Calu3 (cell line): ENCODE measurements at regions not wholly inside any gene's neighbourhood (a gene's known extent, or its start where the extent isn't known, plus 50 kb on each side); places are given as distances from the start of the nearest gene placed in this dataset.

ENCODE experiments used
- BruUV-seq: library from RNA; stranded (reverse); fragments of 400-500 nt; replicated peaks from 2 replicates; lab custom pipeline; 2021; lab: Mats Ljungman, UMichigan
- CTCF ChIA-PET: fragments of 300-600 bp; sonication (Branson Sonifier 250); formaldehyde crosslinking; loops from one replicate; lab custom pipeline; 2022; ENCODE audit warnings: antibody characterized with exemption; lab: Charles Lee
- DNase-seq: peaks from one replicate; pipeline ENCODE4 v3.0.0; 2022
- H3K27ac Mint-ChIP-seq: one replicate; pipeline ENCODE4 v1.8.0; 2022; ENCODE audit warnings: mixed read lengths; ENCODE audit not compliant: unreplicated experiment
- H3K27me3 Mint-ChIP-seq: one replicate; pipeline ENCODE4 v1.8.0; 2022; ENCODE audit warnings: mixed read lengths; ENCODE audit not compliant: unreplicated experiment
- H3K36me3 Mint-ChIP-seq: one replicate; pipeline ENCODE4 v1.8.0; 2022; ENCODE audit warnings: mild to moderate bottlenecking, moderate library complexity, mixed read lengths; ENCODE audit not compliant: insufficient read depth, unreplicated experiment
- H3K4me1 Mint-ChIP-seq: one replicate; pipeline ENCODE4 v1.8.0; 2022; ENCODE audit warnings: mild to moderate bottlenecking, low read depth, mixed read lengths; ENCODE audit not compliant: unreplicated experiment
- H3K4me3 Mint-ChIP-seq: one replicate; pipeline ENCODE4 v1.8.0; 2022; ENCODE audit warnings: mild to moderate bottlenecking, low read depth, moderate library complexity, mixed read lengths; ENCODE audit not compliant: unreplicated experiment
- H3K9me3 Mint-ChIP-seq: one replicate; pipeline ENCODE4 v1.8.0; 2022; ENCODE audit warnings: low read depth, mixed read lengths; ENCODE audit not compliant: unreplicated experiment
- intact Hi-C: fragments of 100-400 bp; cut with micrococcal nuclease; formaldehyde crosslinking; loops from one replicate; pipeline ENCODE4 v1.10.0; 2022; ENCODE audit not compliant: unreplicated experiment
- TF ChIP-seq, protein P1 (sequence below): fragments of 200-600 bp; IDR thresholded peaks from one replicate; pipeline ENCODE4 v1.8.0; 2022; ENCODE audit warnings: antibody characterized with exemption; ENCODE audit not compliant: unreplicated experiment

DNA sequence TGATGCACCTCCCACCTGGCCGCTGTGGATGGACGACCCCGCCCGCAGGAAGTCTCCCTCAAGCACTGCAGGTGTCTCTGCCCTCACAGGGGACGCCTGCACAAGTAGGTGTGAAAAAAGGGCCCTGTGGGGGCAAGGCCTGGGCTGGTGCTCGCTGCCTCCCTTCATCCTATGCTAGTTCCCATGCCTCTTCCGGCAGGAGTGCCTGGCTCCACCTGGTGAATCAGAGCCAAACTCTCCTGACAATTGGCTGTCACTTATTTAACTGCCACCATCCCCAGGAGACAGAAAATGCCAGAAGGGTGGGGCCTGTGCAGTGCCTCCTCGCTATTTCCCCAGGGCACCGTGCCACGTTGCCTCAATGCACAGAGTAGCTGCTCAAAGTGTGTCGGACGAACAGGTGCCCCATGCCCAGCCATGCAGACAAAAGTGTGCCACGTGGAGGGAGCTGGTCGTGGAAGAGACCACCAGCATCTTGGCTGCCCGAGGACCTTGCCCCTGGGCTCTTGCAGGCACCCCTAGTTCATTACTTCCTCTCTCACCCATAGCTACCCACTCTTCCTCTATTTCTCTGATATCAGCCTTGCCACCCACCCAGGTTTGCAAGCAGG, 170.7 kb downstream of the SEC14L1 start:
- H3K27me3 Mint-ChIP-seq = no peaks in the 10 kb centered on the region
- H3K4me1 Mint-ChIP-seq = peaks cover 16% of the 10 kb centered on the region
- peak overlapping the region; percentile 23 for H3K27ac Mint-ChIP-seq
- intact Hi-C loops = no loop called here
- no peak for DNase-seq
- H3K9me3 Mint-ChIP-seq = no peaks in the 10 kb centered on the region
- H3K4me3 Mint-ChIP-seq = no peak overlapping the region
- TF ChIP-seq, protein P1, sequence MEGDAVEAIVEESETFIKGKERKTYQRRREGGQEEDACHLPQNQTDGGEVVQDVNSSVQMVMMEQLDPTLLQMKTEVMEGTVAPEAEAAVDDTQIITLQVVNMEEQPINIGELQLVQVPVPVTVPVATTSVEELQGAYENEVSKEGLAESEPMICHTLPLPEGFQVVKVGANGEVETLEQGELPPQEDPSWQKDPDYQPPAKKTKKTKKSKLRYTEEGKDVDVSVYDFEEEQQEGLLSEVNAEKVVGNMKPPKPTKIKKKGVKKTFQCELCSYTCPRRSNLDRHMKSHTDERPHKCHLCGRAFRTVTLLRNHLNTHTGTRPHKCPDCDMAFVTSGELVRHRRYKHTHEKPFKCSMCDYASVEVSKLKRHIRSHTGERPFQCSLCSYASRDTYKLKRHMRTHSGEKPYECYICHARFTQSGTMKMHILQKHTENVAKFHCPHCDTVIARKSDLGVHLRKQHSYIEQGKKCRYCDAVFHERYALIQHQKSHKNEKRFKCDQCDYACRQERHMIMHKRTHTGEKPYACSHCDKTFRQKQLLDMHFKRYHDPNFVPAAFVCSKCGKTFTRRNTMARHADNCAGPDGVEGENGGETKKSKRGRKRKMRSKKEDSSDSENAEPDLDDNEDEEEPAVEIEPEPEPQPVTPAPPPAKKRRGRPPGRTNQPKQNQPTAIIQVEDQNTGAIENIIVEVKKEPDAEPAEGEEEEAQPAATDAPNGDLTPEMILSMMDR = no peak
- CTCF ChIA-PET = no interaction called here
- peaks cover 71% of the 10 kb centered on the region for H3K36me3 Mint-ChIP-seq
- BruUV-seq = no TSS peak

DNA sequence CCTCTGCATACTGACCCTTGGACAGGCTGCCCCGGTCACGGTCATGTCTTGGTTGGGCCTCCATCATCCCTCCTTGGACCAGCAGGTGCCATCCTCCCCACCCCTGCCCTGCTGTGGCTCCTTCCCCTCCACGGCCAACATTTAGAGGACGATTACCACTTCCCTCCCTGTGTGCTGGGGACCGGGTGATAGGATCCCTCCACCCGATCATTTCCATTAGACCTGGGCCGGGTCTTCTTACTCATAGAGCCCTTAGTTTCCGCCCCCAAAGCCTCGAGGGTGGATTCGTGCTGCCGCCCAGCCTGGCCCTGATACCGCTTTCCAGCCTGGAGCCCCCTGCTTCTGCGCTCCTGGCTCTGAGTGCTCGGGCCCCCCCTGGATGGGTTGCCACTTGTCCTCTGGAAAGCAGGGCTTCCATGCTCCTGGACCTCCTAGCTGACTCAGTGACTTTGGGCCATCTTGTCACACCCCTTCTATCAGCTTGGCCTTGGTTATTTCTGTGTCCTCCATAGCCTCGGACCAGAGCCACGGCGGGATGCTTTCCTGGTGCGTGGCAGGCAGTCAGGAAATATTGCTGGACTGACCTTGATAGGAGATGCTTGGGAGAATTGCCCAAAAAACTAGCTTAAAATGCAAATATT, 171.4 kb downstream of the SEC14L1 start:
- intact Hi-C loops = no loop called here
- no peaks in the 10 kb centered on the region for H3K27me3 Mint-ChIP-seq
- CTCF ChIA-PET = no interaction called here
- peaks cover 9% of the 10 kb centered on the region for H3K4me1 Mint-ChIP-seq
- TF ChIP-seq, protein P1 = no peak
- peak overlapping the region; percentile 23 for H3K27ac Mint-ChIP-seq
- BruUV-seq = no TSS peak
- H3K36me3 Mint-ChIP-seq = peaks cover 71% of the 10 kb centered on the region
- no peaks in the 10 kb centered on the region for H3K9me3 Mint-ChIP-seq
- DNase-seq = no peak
- H3K4me3 Mint-ChIP-seq = no peak overlapping the region

DNA sequence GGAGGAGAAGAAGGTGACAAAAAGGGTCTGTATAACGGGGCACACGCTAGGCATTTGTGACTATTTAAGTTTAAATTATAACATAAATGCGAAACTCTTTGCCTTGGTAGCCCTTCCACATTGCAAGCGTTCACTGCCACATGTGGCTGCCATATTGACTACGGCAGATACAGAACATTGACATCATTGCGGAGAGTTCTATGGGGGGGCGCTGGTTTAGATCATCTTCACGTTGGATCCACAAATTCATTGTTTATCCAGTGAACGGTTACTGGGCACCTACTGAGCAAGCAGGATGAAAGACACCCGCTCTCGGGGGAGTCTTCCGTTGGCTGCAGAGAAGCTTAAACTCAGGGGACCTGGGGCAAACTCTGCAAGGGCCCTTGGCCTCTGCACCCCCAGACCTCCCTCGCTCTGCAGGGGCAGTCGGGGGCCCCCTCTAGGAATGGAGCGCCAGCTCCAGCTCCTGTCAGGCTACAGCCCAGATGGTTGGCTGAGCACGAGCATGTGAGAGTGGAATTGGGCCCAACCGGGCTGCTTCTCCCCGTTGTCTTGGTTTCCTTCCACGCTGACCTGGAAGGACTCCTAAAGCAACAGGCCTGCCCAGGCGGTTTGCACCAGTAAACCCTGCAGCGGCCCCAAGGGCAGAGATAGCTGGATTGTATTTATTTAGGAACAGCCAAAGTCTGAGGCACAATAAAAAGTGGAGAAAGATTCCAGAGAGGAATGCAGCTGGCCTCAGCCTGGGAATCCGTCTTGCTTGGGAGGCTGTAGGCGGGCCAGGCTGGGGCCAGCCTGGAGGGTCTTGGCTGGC, 172.2 kb downstream of the SEC14L1 start:
- no peak for DNase-seq
- intact Hi-C loops = no loop called here
- TF ChIP-seq, protein P1 = no peak
- H3K36me3 Mint-ChIP-seq = peaks cover 64% of the 10 kb centered on the region
- BruUV-seq = no TSS peak
- H3K27me3 Mint-ChIP-seq = no peaks in the 10 kb centered on the region
- no peak overlapping the region for H3K27ac Mint-ChIP-seq
- H3K4me1 Mint-ChIP-seq = peaks cover 3% of the 10 kb centered on the region
- no peak overlapping the region for H3K4me3 Mint-ChIP-seq
- no peaks in the 10 kb centered on the region for H3K9me3 Mint-ChIP-seq
- CTCF ChIA-PET = interaction anchor here (0.6 kb wide), 1 partner anchor 10 kb away, joined by 3 read pairs; no protein-coding TSS in a partner anchor

DNA sequence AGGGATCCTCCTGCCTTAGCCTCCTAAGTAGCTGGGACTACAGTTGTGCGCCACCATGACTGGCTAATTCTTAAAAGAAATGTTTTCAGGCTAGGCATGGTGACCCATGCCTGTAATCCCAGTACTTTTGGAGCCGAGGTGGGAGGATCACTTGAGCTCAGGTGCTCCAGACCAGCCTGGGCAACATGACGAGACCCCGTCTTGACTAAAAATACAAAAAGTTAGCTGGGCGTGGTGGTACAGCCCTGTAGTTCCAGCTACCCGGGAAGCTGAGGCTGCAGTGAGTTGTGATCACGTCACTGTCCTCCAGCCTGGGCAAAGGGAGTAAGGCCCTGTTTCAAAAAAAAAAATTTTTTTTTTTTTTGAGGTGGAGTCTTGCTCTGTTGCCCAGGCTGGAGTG, 173.1 kb downstream of the SEC14L1 start:
- intact Hi-C loops = no loop called here
- no TSS peak for BruUV-seq

More for the DNA sequence above, 173.1 kb downstream of the SEC14L1 start:
- H3K27me3 Mint-ChIP-seq = no peaks in the 10 kb centered on the region
- H3K36me3 Mint-ChIP-seq = peaks cover 72% of the 10 kb centered on the region
- no peak overlapping the region for H3K27ac Mint-ChIP-seq
- no peak for DNase-seq
- no peak overlapping the region for H3K4me3 Mint-ChIP-seq
- no peaks in the 10 kb centered on the region for H3K9me3 Mint-ChIP-seq
- TF ChIP-seq, protein P1 = no peak
- CTCF ChIA-PET = interaction anchor here (0.6 kb wide), 3 partner anchors 11 to 422 kb away, joined by 3 read pairs; no protein-coding TSS in a partner anchor
- H3K4me1 Mint-ChIP-seq = peaks cover 11% of the 10 kb centered on the region
